ENCODE measurements at regions not wholly inside any gene's neighbourhood (a gene's known extent, or its start where the extent isn't known, plus 50 kb on each side); places are given as distances from the start of the nearest gene placed in this dataset.

DNA sequence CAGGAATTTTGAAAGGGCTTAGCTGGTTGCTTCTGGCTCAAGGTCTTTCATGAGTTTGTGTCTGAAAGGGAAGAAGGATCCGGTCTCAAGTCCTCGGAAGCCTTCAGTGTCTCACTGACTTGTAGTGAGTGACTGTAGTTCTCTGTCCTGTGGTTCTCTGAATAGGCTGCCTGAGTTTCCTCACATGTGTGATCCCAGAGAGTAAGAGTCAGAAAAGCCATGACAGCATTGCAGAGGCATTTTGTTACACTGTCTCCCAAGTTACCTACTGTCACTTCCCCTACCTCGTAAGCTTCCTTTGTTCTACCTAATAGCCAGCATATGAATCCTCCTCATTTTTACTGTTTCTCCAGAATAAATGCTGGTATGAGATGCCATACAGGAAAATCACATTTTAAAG is 709.1 kb upstream of the CHAC2 start:
- TF ChIP-seq EZH2 (IDR thresholded peaks at IDR 0.05; ENCODE audit: insufficient read depth, poor library complexity, severe bottlenecking) (no peak), EZH2phosphoT487 (IDR thresholded peaks at IDR 0.05; ENCODE audit: insufficient read depth, low read depth) (no peak)

Data from GM23248 (cell line).